ENCODE measurements at regions not wholly inside any gene's neighbourhood (a gene's known extent, or its start where the extent isn't known, plus 50 kb on each side); places are given as distances from the start of the nearest gene placed in this dataset.

GRCh38 chr3:94996743-94997142 lies 933.9 kb downstream of the NSUN3 start:
- 74% methylated on average over 3 of the region's 3 CpGs for WGBS
- DNase-seq (ENCODE audit: extremely low spot score), result no peak
- no peaks in the 10 kb centered on the region for H3K36me3 ChIP-seq (ENCODE audit: insufficient read depth)
- H3K27ac ChIP-seq (ENCODE audit: low read depth), result no peak overlapping the region
- H3K4me1 ChIP-seq (ENCODE audit: insufficient read depth), result no peaks in the 10 kb centered on the region
- no peak overlapping the region for H3K4me3 ChIP-seq (ENCODE audit: low read depth, low read length)

GRCh38 chr3:95002438-95003046 lies 939.7 kb downstream of the NSUN3 start:
- no peak overlapping the region for H3K27ac ChIP-seq (ENCODE audit: low read depth)
- no peak for DNase-seq (ENCODE audit: extremely low spot score)
- no peak overlapping the region for H3K4me3 ChIP-seq (ENCODE audit: low read depth, low read length)
- no peaks in the 10 kb centered on the region for H3K36me3 ChIP-seq (ENCODE audit: insufficient read depth)
- H3K4me1 ChIP-seq (ENCODE audit: insufficient read depth), result no peaks in the 10 kb centered on the region

GRCh38 chr3:95028688-95029087 lies 965.8 kb downstream of the NSUN3 start:
- DNase-seq (ENCODE audit: extremely low spot score), result no peak
- Histone ChIP-seq H3K36me3 (ENCODE audit: insufficient read depth) (no peaks in the 10 kb centered on the region), H3K4me3 (ENCODE audit: low read depth, low read length) (no peak overlapping the region), H3K27ac (ENCODE audit: low read depth) (no peak overlapping the region), H3K4me1 (ENCODE audit: insufficient read depth) (no peaks in the 10 kb centered on the region)
- WGBS, result 73% methylated on average over 2 of the region's 2 CpGs

GRCh38 chr3:95029644-95030043 lies 966.8 kb downstream of the NSUN3 start:
- Histone ChIP-seq H3K4me3 (ENCODE audit: low read depth, low read length) (no peak overlapping the region), H3K4me1 (ENCODE audit: insufficient read depth) (no peaks in the 10 kb centered on the region), H3K27ac (ENCODE audit: low read depth) (no peak overlapping the region), H3K36me3 (ENCODE audit: insufficient read depth) (no peaks in the 10 kb centered on the region)
- DNase-seq (ENCODE audit: extremely low spot score), result no peak

GRCh38 chr3:95036526-95037021 lies 973.7 kb downstream of the NSUN3 start:
- Histone ChIP-seq H3K27ac (ENCODE audit: low read depth) (no peak overlapping the region), H3K4me3 (ENCODE audit: low read depth, low read length) (no peak overlapping the region), H3K4me1 (ENCODE audit: insufficient read depth) (no peaks in the 10 kb centered on the region), H3K36me3 (ENCODE audit: insufficient read depth) (no peaks in the 10 kb centered on the region)
- WGBS, result 60% methylated on average over 2 of the region's 2 CpGs
- no peak for DNase-seq (ENCODE audit: extremely low spot score)

- H3K36me3 ChIP-seq (ENCODE audit: insufficient read depth), result no peaks in the 10 kb centered on the region
- 78% methylated on average over 5 of the region's 5 CpGs for WGBS
- no peak for DNase-seq (ENCODE audit: extremely low spot score)
- no peak overlapping the region for H3K4me3 ChIP-seq (ENCODE audit: low read depth, low read length)
- H3K27ac ChIP-seq (ENCODE audit: low read depth), result no peak overlapping the region
- no peaks in the 10 kb centered on the region for H3K4me1 ChIP-seq (ENCODE audit: insufficient read depth)
These were observed 974.2 kb downstream of the NSUN3 start for GRCh38 chr3:95037097-95037496.

GRCh38 chr3:95037927-95038326 lies 975.1 kb downstream of the NSUN3 start:
- 90% methylated on average over 3 of the region's 3 CpGs for WGBS
- DNase-seq (ENCODE audit: extremely low spot score), result no peak
- no peak overlapping the region for H3K27ac ChIP-seq (ENCODE audit: low read depth)
- no peak overlapping the region for H3K4me3 ChIP-seq (ENCODE audit: low read depth, low read length)
- no peaks in the 10 kb centered on the region for H3K4me1 ChIP-seq (ENCODE audit: insufficient read depth)
- H3K36me3 ChIP-seq (ENCODE audit: insufficient read depth), result no peaks in the 10 kb centered on the region

- H3K4me1 ChIP-seq (ENCODE audit: insufficient read depth), result no peaks in the 10 kb centered on the region
- no peak overlapping the region for H3K4me3 ChIP-seq (ENCODE audit: low read depth, low read length)
- no peaks in the 10 kb centered on the region for H3K36me3 ChIP-seq (ENCODE audit: insufficient read depth)
- DNase-seq (ENCODE audit: extremely low spot score), result no peak
- WGBS, result 90% methylated on average over 2 of the region's 2 CpGs
- no peak overlapping the region for H3K27ac ChIP-seq (ENCODE audit: low read depth)
These were observed 981.2 kb downstream of the NSUN3 start for GRCh38 chr3:95044101-95044500.

GRCh38 chr3:95048564-95048963 lies 985.7 kb downstream of the NSUN3 start:
- Histone ChIP-seq H3K4me3 (ENCODE audit: low read depth, low read length) (no peak overlapping the region), H3K27ac (ENCODE audit: low read depth) (no peak overlapping the region), H3K4me1 (ENCODE audit: insufficient read depth) (no peaks in the 10 kb centered on the region), H3K36me3 (ENCODE audit: insufficient read depth) (no peaks in the 10 kb centered on the region)
- DNase-seq (ENCODE audit: extremely low spot score), result no peak

GRCh38 chr3:95049841-95050240 lies 987.0 kb downstream of the NSUN3 start:
- DNase-seq (ENCODE audit: extremely low spot score), result no peak
- Histone ChIP-seq H3K36me3 (ENCODE audit: insufficient read depth) (no peaks in the 10 kb centered on the region), H3K27ac (ENCODE audit: low read depth) (no peak overlapping the region), H3K4me1 (ENCODE audit: insufficient read depth) (no peaks in the 10 kb centered on the region), H3K4me3 (ENCODE audit: low read depth, low read length) (no peak overlapping the region)
- 84% methylated on average over 1 of the region's 1 CpG for WGBS

GRCh38 chr3:95055288-95055687 lies 992.4 kb downstream of the NSUN3 start:
- WGBS, result 91% methylated on average over 2 of the region's 2 CpGs
- DNase-seq (ENCODE audit: extremely low spot score), result no peak
- Histone ChIP-seq H3K36me3 (ENCODE audit: insufficient read depth) (no peaks in the 10 kb centered on the region), H3K27ac (ENCODE audit: low read depth) (no peak overlapping the region), H3K4me1 (ENCODE audit: insufficient read depth) (no peaks in the 10 kb centered on the region), H3K4me3 (ENCODE audit: low read depth, low read length) (no peak overlapping the region)

- Histone ChIP-seq H3K4me3 (ENCODE audit: low read depth, low read length) (no peak overlapping the region), H3K27ac (ENCODE audit: low read depth) (no peak overlapping the region), H3K4me1 (ENCODE audit: insufficient read depth) (no peaks in the 10 kb centered on the region), H3K36me3 (ENCODE audit: insufficient read depth) (no peaks in the 10 kb centered on the region)
- no peak for DNase-seq (ENCODE audit: extremely low spot score)
- WGBS, result 90% methylated on average over 3 of the region's 3 CpGs
These were observed 1019.3 kb downstream of the NSUN3 start for GRCh38 chr3:95082191-95082590.

GRCh38 chr3:95084738-95085137 lies 1021.9 kb downstream of the NSUN3 start:
- H3K4me3 ChIP-seq (ENCODE audit: low read depth, low read length), result no peak overlapping the region
- DNase-seq (ENCODE audit: extremely low spot score), result no peak
- no peaks in the 10 kb centered on the region for H3K4me1 ChIP-seq (ENCODE audit: insufficient read depth)
- no peak overlapping the region for H3K27ac ChIP-seq (ENCODE audit: low read depth)
- no peaks in the 10 kb centered on the region for H3K36me3 ChIP-seq (ENCODE audit: insufficient read depth)

- Histone ChIP-seq H3K27ac (ENCODE audit: low read depth) (no peak overlapping the region), H3K4me1 (ENCODE audit: insufficient read depth) (no peaks in the 10 kb centered on the region), H3K36me3 (ENCODE audit: insufficient read depth) (no peaks in the 10 kb centered on the region), H3K4me3 (ENCODE audit: low read depth, low read length) (no peak overlapping the region)
- no peak for DNase-seq (ENCODE audit: extremely low spot score)
- 94% methylated on average over 5 of the region's 5 CpGs for WGBS
These were observed 1025.6 kb downstream of the NSUN3 start for GRCh38 chr3:95088464-95088863.

- Histone ChIP-seq H3K36me3 (ENCODE audit: insufficient read depth) (no peaks in the 10 kb centered on the region), H3K4me1 (ENCODE audit: insufficient read depth) (no peaks in the 10 kb centered on the region), H3K27ac (ENCODE audit: low read depth) (no peak overlapping the region), H3K4me3 (ENCODE audit: low read depth, low read length) (no peak overlapping the region)
- WGBS, result 73% methylated on average over 3 of the region's 3 CpGs
- no peak for DNase-seq (ENCODE audit: extremely low spot score)
These were observed 1034.6 kb downstream of the NSUN3 start for GRCh38 chr3:95097493-95097892.

All from urinary bladder (tissue), 3 donors.